GM23248 (cell line): ENCODE measurements at regions not wholly inside any gene's neighbourhood (a gene's known extent, or its start where the extent isn't known, plus 50 kb on each side); places are given as distances from the start of the nearest gene placed in this dataset.
A peak's percentile ranks its signal among the peaks of the same experiment; 100 is the strongest.

Source experiments
- DNase-seq: peaks from one replicate; pipeline ENCODE4 v3.0.0-alpha.2; 2015
- H2AFZ ChIP-seq: fragments of 200-600 bp; sonication (generic); 2 replicates; pipeline ENCODE4 v1.6.1; 2016; ENCODE audit warnings: antibody characterized with exemption
- H3F3A ChIP-seq: fragments of 200-600 bp; sonication (generic); 2 replicates; pipeline ENCODE4 v1.6.1; 2016; ENCODE audit warnings: mild to moderate bottlenecking, antibody characterized with exemption, mixed run types; ENCODE audit not compliant: insufficient read depth
- H3K27ac ChIP-seq: fragments of 200-600 bp; sonication (generic); 2 replicates; pipeline ENCODE4 v1.5.1; 2016; ENCODE audit warnings: mild to moderate bottlenecking
- H3K27me3 ChIP-seq: fragments of 200-600 bp; sonication (generic); replicated peaks from 2 replicates; pipeline ENCODE4 v1.6.1; 2016; ENCODE audit warnings: mild to moderate bottlenecking; ENCODE audit not compliant: insufficient read depth
- H3K36me3 ChIP-seq: fragments of 200-600 bp; sonication (generic); 2 replicates; pipeline ENCODE4 v1.6.1; 2016; ENCODE audit warnings: low read depth, mild to moderate bottlenecking
- H3K4me1 ChIP-seq: fragments of 200-600 bp; sonication (generic); 2 replicates; pipeline ENCODE4 v1.6.1; 2016; ENCODE audit warnings: mild to moderate bottlenecking; ENCODE audit not compliant: insufficient read depth
- H3K4me2 ChIP-seq: fragments of 200-600 bp; sonication (generic); one replicate; pipeline ENCODE4 v1.6.1; 2016; ENCODE audit warnings: mild to moderate bottlenecking; ENCODE audit not compliant: unreplicated experiment
- H3K4me3 ChIP-seq: fragments of 200-600 bp; sonication (generic); 2 replicates; pipeline ENCODE4 v1.5.1; 2016; ENCODE audit warnings: mild to moderate bottlenecking
- H3K79me2 ChIP-seq: fragments of 200-600 bp; sonication (generic); 2 replicates; pipeline ENCODE4 v1.6.1; 2016; ENCODE audit warnings: mild to moderate bottlenecking; ENCODE audit not compliant: insufficient read depth
- H3K9ac ChIP-seq: fragments of 200-600 bp; sonication (generic); 2 replicates; pipeline ENCODE4 v1.6.1; 2016; ENCODE audit warnings: mild to moderate bottlenecking
- H3K9me2 ChIP-seq: fragments of 200-600 bp; sonication (generic); 2 replicates; pipeline ENCODE4 v1.6.1; 2016; ENCODE audit warnings: mixed run types, mild to moderate bottlenecking, moderate library complexity; ENCODE audit not compliant: insufficient read depth
- H3K9me3 ChIP-seq: fragments of 200-600 bp; sonication (generic); one replicate; pipeline ENCODE4 v1.6.1; 2017; ENCODE audit warnings: low read depth
- H4K20me1 ChIP-seq: fragments of 200-600 bp; sonication (generic); 2 replicates; pipeline ENCODE4 v1.6.0; 2016; ENCODE audit not compliant: insufficient read depth
- EZH2 ChIP-seq: fragments of 200-600 bp; sonication (generic); IDR thresholded peaks from 2 replicates; pipeline ENCODE4 v1.6.1; 2018; ENCODE audit warnings: antibody characterized with exemption, mild to moderate bottlenecking; ENCODE audit not compliant: insufficient read depth, poor library complexity, severe bottlenecking
- EZH2phosphoT487 ChIP-seq: fragments of 200-600 bp; sonication (generic); IDR thresholded peaks from 2 replicates; pipeline ENCODE4 v1.6.1; 2018; ENCODE audit warnings: antibody characterized with exemption, moderate library complexity, mild to moderate bottlenecking, low read depth; ENCODE audit not compliant: insufficient read depth
- WGBS, 2 experiments: methylation state at CpG; one replicate each; pipeline ENCODE4 v1.1.6; 2015 to 2017; ENCODE audit warnings: low lambda C conversion rate in 2 of 2, low coverage in 1 of 2; ENCODE audit errors: missing lambda C conversion rate in 2 of 2; 5-methylcytosine and 5-hydroxymethylcytosine counted together
- in situ Hi-C: fragments of 300-500 bp; cut with MboI; formaldehyde crosslinking; loops from 2 replicates; pipeline ENCODE4 v1.15.0; 2020

DNA sequence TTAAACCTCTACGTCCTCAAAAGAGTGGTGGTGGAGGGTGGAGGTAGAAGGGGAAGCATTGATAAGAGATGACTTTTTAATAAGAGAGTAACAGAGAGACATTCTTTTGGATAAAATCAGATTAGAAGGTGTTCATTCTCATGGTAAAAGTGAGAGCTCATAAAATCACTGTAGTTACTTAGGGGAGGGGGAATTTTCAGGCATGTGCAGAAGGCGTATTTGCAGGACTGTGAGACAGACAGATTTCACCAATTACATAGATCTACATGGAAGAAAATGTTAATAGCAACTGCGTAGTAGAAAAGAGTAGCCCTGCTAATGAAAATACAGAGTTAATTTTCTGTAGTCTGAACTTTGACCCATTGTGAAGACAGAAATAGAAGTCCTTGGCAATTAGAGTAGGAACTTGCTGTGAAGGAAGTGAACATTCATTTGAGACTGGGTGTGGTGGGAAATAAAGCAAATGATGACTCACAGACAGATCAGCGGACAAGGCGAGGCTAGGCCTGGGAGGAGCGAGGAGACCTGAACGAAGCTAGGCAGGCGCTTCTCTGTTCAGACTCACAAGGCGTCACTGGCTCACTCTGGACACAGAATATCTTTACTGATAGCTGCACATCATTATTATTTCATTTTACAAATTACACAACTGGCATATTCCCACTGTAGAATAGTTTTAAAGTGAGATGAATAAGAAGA, 57.2 kb upstream of the FAM9C start:
- Histone ChIP-seq H3K27me3 (no peaks in the 10 kb centered on the region), H3K36me3 (no peaks in the 10 kb centered on the region), H3K27ac (peak overlapping the region; percentile 34), H3K4me3 (no peak overlapping the region), H3F3A (peaks cover 16% of the 10 kb centered on the region; the same call in 1 of the 2 replicates), H2AFZ (no peak overlapping the region), H3K9me3 (no peaks in the 10 kb centered on the region), H4K20me1 (no peaks in the 10 kb centered on the region), H3K79me2 (no peaks in the 10 kb centered on the region), H3K4me1 (peaks cover 31% of the 10 kb centered on the region), H3K9ac (peak overlapping the region; percentile 17; the same call in 1 of the 2 replicates), H3K4me2 (peak overlapping the region; percentile 42), H3K9me2 (no peaks in the 10 kb centered on the region)
- DNase-seq: peak; percentile 90
- in situ Hi-C loops: no loop called here
- no peak for TF ChIP-seq EZH2phosphoT487
- no peak for TF ChIP-seq EZH2
- WGBS, 2 experiments: 20 to 23% methylated on average over 9 of the region's 9 CpGs

DNA sequence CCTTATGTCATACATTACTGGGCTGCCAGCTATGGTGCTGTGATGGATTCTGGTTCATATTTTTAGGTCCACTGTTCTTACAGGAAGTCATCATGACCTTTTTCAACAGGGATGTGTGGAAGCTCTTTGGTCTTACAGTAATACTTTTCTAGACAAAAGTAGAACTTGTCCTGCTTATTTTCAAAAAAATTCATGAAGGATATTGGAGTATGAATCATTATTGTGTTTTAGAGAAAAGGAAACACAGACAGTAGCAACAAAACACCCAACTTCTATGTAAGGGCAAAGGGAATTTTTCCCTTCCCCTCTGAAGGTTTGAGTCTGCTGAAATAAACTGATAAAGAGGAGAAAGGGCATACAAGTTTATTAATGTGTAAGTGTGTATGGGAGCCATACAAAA, 54.7 kb upstream of the FAM9C start:
- Histone ChIP-seq H3F3A (peaks cover 21% of the 10 kb centered on the region; the same call in 1 of the 2 replicates), H3K27me3 (no peaks in the 10 kb centered on the region), H3K4me1 (peaks cover 39% of the 10 kb centered on the region), H3K9ac (no peak overlapping the region), H4K20me1 (no peaks in the 10 kb centered on the region), H3K4me2 (no peak overlapping the region), H3K9me2 (no peaks in the 10 kb centered on the region), H3K4me3 (no peak overlapping the region), H3K79me2 (no peaks in the 10 kb centered on the region), H3K27ac (peak overlapping the region; percentile 64), H3K9me3 (no peaks in the 10 kb centered on the region), H3K36me3 (no peaks in the 10 kb centered on the region), H2AFZ (peak overlapping the region; percentile 39; the same call in 1 of the 2 replicates)
- DNase-seq: no peak
- TF ChIP-seq EZH2 (no peak), EZH2phosphoT487 (no peak)
- in situ Hi-C loops: no loop called here

- TF ChIP-seq EZH2phosphoT487 (no peak), EZH2 (no peak)
- 79 to 90% methylated on average over 2 of the region's 2 CpGs for WGBS, 2 experiments
- Histone ChIP-seq H3K4me1 (peaks cover 28% of the 10 kb centered on the region), H4K20me1 (no peaks in the 10 kb centered on the region), H3F3A (peaks cover 11% of the 10 kb centered on the region; the same call in 1 of the 2 replicates), H2AFZ (no peak overlapping the region), H3K36me3 (no peaks in the 10 kb centered on the region), H3K9ac (no peak overlapping the region), H3K4me2 (no peak overlapping the region), H3K27me3 (no peaks in the 10 kb centered on the region), H3K79me2 (no peaks in the 10 kb centered on the region), H3K27ac (no peak overlapping the region), H3K9me3 (no peaks in the 10 kb centered on the region), H3K9me2 (no peaks in the 10 kb centered on the region), H3K4me3 (no peak overlapping the region)
- no peak for DNase-seq
- in situ Hi-C loops: no loop called here
These were observed 52.3 kb upstream of the FAM9C start for GRCh38 chrX:13096728-13097127.

- TF ChIP-seq EZH2phosphoT487 (no peak), EZH2 (no peak)
- peaks cover 18% of the 10 kb centered on the region for H3K4me1 ChIP-seq
- 0 out of 2 replicates have a peak overlapping the region, but pooled peaks have one; percentile 8 for H3K27ac ChIP-seq
- H3K4me3 ChIP-seq: no peak overlapping the region
- WGBS, 2 experiments: 28 to 37% methylated on average over 4 of the region's 4 CpGs
- no peak overlapping the region for H3K9ac ChIP-seq
- H2AFZ ChIP-seq: peak overlapping the region; percentile 56
- in situ Hi-C loops: no loop called here
- peaks cover 11% of the 10 kb centered on the region; the same call in 1 of the 2 replicates for H3F3A ChIP-seq
- H3K36me3 ChIP-seq: no peaks in the 10 kb centered on the region
- H3K27me3 ChIP-seq: no peaks in the 10 kb centered on the region
- DNase-seq: no peak
- no peak overlapping the region for H3K4me2 ChIP-seq
- no peaks in the 10 kb centered on the region for H3K9me2 ChIP-seq
- H3K9me3 ChIP-seq: no peaks in the 10 kb centered on the region
- H3K79me2 ChIP-seq: no peaks in the 10 kb centered on the region
- H4K20me1 ChIP-seq: no peaks in the 10 kb centered on the region
These were observed 50.5 kb upstream of the FAM9C start for GRCh38 chrX:13094828-13095341.
